ENCODE measurements at regions not wholly inside any gene's neighbourhood (a gene's known extent, or its start where the extent isn't known, plus 50 kb on each side); places are given as distances from the start of the nearest gene placed in this dataset.
"Not testable (repeated sequence)": the region's sequence is repeated elsewhere in the genome, so short reads cannot be mapped to it uniquely, and the experiment has no call there.

GRCh38 chr10:11691319-11691755 lies 50.8 kb upstream of the ECHDC3 start:
- DNase-seq, result no peak

- DNase-seq, result no peak
Observed at GRCh38 chr10:11689945-11690736, 52.0 kb upstream of the ECHDC3 start.

GRCh38 chr10:11688448-11688795 lies 53.8 kb upstream of the ECHDC3 start:
- not testable (repeated sequence) for DNase-seq

GRCh38 chr10:11687779-11688447 lies 54.3 kb upstream of the ECHDC3 start:
- no peak for DNase-seq

DNA sequence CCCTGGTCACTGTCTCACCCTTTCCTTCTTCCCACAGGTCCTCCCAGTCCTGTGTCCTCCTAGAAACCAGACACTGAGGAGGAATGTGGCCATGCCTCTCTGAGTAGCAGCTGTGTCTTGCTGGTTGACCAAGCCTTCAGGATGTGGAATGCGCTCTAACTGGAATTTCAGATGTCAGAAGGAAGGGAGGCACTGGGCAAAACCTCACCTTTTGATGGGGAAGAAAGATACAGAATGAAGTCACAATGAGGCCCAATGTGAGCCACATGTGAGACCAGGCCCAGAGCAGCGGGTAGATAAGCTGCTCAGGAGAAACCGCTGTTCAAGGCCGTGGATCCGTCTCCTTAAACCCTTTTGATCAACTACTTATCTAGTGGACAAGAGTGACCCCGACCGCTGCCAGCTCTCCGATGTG lies 54.8 kb upstream of the ECHDC3 start:
- DNase-seq, result no peak

GRCh38 chr10:11685787-11686218 lies 56.4 kb upstream of the ECHDC3 start:
- DNase-seq, result peak in 6 of 56 donors; percentile 6 to 50 (median 22)

DNA sequence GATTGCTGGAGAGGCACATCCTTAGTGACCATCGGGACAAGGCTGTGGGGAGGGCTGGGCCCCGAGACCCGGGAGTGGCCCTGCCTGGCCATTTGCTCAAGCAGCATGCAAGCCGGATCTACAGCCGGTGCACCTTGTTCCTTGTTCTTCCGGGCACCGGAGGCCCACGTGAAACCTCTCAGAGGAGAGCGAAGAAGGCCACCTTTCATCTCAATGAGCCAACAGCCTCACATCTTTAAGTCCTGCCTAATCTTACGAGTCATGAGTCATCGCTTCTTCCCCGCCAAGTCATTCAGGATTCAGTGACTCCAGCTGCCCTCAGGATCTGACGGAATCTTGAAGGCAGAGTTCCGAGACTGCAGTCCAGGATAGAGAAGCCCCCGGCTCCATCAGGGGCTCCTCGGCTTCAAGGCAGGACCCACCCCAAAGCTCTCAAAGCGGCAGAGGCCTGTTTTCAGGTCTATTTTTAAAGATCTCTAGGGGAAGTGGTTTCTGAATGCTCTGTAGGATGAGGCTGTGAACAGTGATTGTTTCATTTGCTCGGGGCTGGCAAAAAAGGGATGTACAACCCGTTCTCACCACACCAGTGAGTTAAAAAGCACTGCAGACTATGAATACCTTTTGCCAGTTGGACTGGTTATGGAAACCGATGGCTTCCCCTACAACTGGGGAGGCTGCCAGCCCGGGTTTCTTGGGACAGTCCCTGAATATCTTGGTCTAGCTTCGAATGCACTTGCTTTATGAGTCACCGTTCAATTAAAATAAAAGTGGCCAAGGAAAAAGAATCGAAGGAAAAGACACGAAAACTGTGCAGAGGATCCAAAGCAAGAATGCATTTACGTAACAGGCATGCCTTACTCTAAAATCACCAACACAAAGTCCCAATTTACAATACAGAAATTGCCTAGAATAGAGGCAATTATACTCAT lies 57.2 kb upstream of the ECHDC3 start:
- peak in 46 of 56 donors; percentile 8 to 69 (median 42) for DNase-seq

DNA sequence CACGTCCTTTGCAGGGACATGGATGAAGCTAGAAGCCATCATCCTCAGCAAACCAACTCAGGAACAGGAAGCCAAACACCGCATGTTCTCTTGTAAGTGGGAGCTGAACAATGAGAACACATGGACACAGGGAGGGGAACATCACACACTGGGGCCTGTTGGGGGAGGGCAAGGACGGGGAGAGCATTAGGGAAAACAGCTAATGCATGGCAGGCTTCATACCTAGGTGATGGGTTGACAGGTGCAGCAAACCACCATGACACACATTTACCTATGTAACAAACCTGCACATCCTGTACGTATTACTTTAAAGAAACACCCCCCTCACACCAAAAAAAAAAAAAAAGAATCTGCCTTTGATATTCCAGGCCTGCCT lies 57.9 kb upstream of the ECHDC3 start:
- DNase-seq, result peak in 1 of 56 donors; percentile 18

DNA sequence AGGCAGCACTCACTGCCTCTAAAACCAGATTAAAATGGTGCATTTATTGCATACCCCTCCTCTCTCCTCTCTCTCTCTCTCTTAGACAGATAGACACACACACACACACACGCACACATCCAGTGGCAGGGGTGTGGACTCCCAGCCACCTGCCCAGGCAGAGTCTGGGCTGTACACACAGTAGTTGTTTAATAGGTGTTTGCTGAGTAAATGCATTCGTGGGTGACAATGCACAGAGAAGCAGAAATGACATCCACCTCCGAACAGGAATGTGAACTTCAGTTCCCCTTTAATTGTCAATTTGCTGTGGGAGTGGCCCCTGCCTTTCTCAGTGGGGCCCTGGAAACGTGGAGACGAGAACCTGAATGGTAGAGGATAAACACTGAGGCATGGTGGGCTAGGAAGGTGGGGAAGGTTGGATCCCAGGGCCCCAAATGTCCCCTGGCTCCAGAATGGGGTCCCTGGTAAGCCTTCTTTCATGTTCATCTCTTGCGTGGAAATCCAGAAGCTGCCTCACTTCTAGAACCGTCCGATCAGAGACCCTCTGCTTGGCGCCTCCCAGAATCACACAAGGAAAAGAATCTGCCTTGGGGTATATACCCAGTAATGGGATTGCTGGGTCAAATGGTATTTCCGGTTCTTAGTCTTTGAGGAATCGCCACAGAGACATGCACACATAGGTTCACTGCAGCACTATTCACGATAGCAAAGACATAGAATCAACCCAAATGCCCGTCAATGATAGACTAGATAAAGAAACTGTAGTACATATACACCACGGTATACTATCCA lies 58.5 kb upstream of the ECHDC3 start:
- no peak for DNase-seq

DNA sequence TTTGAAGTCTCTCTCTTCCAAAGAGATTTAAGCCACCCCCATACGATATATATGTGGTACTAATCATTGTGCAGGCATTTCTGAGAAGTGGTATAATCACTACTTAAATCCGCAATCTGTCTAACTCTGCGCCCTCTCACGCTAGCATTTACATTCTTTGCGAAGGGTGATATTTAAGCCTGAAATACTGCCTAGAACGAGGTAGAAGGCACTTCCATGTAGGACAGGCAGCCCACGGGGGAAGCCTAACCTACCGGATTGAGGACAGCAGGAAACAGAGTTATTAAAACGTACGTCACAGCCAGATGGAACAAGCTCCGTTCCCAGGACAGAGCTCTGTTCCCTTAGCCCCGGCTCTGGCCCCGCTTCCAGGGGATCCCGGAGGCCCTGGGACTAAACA lies 59.3 kb upstream of the ECHDC3 start:
- DNase-seq, result no peak

GRCh38 chr10:11682267-11682683 lies 59.9 kb upstream of the ECHDC3 start:
- DNase-seq, result no peak

DNA sequence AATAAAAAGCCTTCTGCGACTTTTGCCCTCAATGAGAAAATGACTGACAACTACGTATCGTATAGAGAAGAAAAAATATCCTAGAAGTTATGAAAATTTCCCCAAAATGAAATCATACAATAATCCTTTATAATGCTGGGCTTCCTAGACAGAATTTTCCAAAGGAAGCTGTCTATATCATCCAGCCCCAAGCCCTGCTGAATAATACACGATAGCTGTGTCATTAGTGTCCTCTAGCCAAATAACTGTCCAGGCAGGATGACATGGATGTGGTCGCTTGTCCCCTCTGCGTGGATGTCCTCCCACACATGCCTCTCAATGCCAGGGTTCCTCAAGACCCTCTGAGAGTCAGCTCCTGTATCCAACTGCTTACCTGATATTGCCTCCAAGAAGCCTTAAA lies 61.7 kb upstream of the ECHDC3 start:
- no peak for DNase-seq

DNA sequence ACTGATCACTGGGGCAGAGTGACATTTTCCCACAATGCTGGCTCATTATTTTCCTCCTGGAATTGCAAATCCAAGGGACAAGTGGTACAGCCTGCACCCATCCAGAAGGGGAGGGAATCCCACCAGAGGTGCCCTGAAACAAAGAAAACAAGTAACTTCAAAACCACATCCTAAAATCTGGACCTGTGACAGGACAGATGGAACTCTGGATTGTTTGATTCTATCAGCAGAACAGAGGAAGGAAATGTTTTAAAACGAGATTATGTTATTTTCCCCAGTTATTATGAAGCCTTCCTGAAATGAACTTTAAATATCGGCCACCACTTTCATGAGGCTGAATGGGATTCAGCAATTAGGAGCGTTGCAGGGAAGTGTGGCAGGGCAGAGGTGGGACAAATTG lies 62.2 kb upstream of the ECHDC3 start:
- DNase-seq, result no peak

DNA sequence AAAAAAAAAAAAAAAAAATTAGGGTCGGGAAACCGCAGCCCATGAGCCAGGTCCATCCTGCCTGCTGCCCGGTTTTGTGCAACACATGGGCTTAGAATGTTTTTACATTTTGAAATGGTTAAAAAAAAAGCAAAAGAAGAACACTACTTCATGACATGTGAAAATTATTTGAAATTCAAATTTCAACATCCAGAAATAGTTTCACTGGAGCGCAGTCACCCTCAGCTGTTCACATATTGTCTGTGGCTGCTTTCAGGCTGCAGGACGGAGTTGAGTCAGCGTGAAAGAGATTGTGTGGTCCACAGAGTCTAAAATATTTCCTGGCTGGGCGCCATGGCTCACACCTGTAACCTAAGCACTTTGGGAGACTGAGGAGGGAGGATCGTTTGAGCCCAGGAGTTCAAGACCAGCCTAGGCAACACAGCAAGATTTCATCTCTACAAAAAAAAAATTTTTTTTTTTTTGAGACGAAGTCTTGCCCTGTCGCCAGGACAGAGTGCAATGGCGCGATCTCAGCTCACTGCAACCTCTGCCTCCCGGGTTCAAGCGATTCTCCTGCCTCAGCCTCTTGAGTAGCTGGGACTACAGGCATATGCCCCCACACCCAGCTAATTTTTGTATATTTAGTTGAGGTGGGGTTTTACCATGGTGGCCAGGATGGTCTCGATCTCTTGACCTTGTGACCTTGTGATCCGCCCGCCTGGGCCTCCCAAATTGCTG lies 63.9 kb upstream of the ECHDC3 start:
- DNase-seq, result peak in 1 of 56 donors; percentile 17

GRCh38 chr10:11677480-11677879 lies 64.7 kb upstream of the ECHDC3 start:
- peak in 1 of 56 donors; percentile 16 for DNase-seq

- DNase-seq, result peak in 1 of 56 donors; percentile 21
Observed at GRCh38 chr10:11673346-11674280, 62.2 kb upstream of the USP6NL start.

DNA sequence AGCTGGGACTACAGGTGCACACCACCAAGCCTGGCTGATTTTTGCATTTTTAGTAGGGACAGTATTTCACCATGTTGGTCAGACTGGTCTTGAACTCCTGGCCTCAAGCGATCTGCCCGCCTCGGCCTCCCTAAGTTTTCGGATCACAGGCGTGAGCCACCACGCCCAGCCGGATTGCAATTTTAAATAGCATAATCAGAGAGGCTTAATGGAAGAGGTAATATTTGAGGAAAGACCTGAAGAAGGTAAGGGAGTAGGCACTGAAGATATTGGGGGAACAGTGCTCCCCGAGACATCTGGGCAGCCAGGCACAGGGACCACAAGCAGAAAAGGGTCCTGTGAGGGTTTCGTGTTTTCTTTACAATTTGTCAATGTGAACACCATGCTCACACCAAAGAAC lies 61.4 kb upstream of the USP6NL start:
- no peak for DNase-seq

DNA sequence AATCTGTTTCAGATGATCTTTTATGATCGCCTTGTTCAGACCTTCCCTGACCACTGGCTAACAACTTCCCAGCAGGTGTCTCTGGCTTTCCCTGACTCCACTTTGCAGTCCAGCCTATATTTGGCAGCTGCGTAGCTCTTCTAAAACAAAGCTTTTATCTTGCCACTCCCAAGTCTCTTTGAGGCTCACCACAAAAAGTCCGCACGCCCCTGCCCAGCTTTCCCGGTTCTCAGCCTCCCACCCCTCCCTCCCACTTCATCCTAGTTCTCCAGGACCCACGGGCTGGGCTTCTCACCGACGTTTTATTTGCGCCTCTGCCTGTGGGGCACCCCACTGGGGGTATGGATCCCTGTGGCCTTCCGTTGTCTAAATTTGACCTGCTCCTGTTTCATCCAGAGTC lies 58.9 kb upstream of the USP6NL start:
- DNase-seq, result no peak

Data from amygdala (tissue), 56 donors.